GM04503 (cell line): ENCODE measurements at regions not wholly inside any gene's neighbourhood (a gene's known extent, or its start where the extent isn't known, plus 50 kb on each side); places are given as distances from the start of the nearest gene placed in this dataset.

Source experiments
- DNase-seq: peaks from one replicate; pipeline ENCODE4 v3.0.0-alpha.2; 2012; ENCODE audit warnings: low read depth

DNA sequence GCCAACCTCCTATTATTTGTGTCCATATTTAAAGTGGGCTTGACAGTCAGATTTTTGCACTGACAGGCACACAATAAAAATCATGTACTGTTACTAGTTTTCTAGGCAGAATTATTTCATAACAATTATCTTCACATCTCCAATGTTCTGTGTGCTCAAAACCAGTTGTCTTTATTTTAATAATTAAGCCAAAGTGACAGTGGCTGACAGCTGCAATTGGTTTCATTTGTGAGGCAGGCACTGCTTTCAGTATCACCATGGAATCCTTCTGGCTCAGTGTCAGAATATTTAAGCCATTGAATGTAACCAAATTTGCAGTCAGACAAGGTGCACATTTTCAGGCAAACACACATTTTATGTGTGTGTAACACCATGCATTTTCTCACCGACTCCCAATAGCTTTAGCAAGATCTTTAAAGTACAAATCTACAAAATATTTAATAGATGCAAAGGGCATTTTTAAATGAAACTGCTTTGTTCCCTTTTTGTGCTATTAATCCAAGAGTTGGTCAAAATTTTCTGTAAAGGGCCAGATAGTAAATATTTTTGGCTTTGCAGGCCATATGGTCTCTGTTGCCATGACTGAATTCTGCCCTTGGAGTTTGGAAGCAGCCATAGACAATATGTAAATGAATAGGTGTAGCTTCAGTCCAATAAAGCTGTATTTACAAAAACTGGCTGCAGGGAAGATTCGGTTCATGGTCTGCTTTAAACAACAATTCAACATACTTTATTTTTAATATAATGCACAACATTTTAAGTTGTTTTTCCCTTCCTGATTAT is 486.0 kb downstream of the KCNJ2 start:
- no peak for DNase-seq

DNA sequence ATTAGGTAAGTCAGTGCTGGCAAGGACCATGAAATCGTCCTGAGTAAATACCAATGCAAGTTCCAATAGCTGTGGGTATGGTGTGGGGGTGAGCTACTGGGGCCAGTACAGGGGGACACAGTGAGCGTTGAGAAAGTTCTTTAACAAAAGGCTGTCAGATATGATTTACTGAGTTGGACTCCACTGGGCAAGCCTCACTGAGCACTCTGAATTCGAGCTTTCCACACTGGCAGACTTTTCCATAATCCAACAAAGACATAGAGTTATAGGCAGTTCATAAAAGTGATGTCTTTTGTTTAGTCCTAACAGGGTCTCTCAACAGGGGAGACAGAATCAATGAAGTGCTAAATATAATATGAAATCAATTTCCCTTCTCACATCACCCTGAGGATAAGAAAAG is 489.0 kb downstream of the KCNJ2 start:
- no peak for DNase-seq

- no peak for DNase-seq
Observed at GRCh38 chr17:70658840-70659239, 489.5 kb downstream of the KCNJ2 start.

GRCh38 chr17:70661342-70662222 is 492.2 kb downstream of the KCNJ2 start:
- no peak for DNase-seq

GRCh38 chr17:70668276-70668937 is 499.1 kb downstream of the KCNJ2 start:
- no peak for DNase-seq

- no peak for DNase-seq
Observed at GRCh38 chr17:70668938-70669778, 499.8 kb downstream of the KCNJ2 start.

DNA sequence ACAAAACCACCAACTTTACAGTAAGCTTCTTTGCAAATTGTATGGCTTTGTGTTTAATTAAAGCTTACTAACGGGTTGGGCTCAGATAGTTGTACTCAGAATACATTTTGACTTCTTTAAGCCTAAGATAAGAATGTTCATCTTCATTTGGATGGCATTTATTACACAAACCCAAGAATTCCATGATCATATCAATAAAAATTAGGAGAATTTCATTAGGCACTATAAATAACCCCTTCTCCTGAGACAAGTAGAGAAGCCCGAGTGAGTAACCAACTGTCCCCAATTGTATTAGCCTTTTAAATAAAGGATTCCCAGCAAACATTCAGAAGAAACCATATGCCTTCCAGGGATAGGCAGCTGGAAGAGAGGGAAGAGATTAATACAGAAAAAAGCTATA is 504.7 kb downstream of the KCNJ2 start:
- no peak for DNase-seq

DNA sequence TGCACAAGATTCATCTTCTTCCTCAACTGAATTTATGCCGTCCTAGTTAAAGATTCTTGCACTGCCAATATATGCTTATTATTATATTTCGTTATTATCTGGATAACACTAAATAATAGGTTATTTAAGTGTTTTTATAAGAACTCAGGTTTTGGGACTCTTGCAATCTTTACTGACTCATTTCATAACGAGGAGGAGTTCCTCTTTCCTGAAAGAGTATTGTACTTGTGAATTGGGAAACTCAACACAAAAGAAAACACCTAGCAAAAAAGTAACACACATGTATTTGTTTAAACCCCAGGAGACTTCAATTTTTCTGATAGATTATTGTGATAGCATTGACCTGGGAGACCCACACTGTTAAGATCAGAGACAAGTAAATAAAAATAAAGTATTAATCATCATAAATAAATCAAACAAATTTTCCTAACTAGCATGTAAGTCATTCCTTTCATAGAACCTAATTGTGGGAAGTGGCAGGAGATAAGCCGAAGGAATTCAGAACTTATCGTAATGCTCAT is 505.8 kb downstream of the KCNJ2 start:
- DNase-seq = no peak

DNA sequence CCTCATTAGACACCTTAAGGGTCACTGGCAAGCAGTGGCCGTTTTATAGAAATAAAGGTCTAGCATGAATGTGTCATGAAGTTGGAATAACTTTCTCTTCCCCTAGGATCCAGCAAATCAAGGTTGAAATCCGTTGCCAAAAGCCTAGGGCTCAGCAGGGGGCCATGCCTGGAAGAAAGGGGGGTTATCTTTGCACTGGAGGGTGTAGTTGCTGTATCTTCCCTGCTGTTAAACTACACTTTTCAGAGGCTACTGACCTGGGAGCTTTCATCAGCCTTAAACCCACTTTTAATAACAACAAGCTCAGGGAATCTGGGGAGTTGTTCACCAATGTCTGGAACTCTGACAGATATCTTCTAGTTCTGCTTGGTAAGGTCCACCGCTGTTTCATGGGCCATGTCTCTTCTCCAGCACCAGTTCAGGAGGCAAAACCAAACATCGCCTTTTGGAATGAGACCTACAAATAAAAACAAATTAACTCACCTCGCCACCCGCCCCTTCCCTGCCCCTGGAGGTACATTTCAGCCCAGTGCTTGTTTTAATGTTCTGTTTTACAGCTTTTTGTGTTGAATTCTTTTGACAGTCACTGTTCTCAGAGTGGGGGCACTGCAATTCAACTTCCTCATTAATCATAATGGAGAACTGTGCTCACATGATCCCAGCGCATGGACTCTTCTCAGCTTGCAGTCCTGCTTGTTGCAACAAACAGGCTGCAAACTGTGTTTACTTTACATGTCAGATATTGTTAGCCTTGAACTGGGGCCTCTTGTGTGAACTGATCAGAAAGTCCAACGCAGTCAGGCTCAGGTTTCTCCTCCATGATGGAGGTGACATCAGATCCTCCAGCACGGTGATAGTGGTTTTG is 508.7 kb downstream of the KCNJ2 start:
- no peak for DNase-seq

- no peak for DNase-seq
Observed at GRCh38 chr17:70678889-70679288, 509.6 kb downstream of the KCNJ2 start.

DNA sequence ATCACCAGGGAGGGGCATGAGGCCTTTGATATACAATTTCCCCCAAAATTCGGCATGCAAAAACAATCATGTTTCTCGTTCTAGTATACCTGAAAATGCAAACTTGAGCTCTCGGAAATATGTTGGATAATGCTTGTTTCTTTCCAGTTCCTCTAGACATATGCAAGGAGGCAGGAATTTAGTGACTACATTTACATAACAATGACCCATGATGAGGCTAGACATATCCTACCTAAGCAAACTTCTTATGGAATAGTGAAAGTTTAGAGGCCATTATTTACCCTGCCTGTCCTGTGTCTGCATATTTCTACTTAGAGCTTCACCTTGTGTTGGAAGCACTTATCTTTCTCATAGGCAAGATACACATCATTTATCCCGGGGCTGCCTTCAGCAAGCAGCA is 514.6 kb downstream of the KCNJ2 start:
- DNase-seq = no peak

GRCh38 chr17:70687421-70687820 is 518.1 kb downstream of the KCNJ2 start:
- DNase-seq = no peak

DNA sequence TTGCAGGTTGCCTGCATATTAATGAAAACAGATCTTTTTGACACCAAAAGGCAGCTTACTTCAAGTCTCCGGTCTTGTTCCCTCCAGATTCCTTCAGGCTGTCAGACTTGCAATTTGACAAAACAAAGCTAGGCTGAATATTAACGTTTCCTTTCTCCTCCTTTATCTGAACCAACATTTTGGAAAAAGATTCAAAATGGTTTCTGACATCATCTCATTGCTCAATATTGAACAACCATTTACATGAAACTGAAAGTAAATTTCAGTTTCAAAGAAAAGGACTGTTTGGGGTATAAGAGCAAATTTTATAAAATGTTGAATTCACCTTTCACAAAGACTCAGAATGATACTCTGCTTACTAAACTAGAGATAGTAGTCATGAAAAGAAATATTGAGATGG is 521.8 kb downstream of the KCNJ2 start:
- DNase-seq = no peak

- no peak for DNase-seq
Observed at GRCh38 chr17:70699408-70699807, 530.1 kb downstream of the KCNJ2 start.

DNA sequence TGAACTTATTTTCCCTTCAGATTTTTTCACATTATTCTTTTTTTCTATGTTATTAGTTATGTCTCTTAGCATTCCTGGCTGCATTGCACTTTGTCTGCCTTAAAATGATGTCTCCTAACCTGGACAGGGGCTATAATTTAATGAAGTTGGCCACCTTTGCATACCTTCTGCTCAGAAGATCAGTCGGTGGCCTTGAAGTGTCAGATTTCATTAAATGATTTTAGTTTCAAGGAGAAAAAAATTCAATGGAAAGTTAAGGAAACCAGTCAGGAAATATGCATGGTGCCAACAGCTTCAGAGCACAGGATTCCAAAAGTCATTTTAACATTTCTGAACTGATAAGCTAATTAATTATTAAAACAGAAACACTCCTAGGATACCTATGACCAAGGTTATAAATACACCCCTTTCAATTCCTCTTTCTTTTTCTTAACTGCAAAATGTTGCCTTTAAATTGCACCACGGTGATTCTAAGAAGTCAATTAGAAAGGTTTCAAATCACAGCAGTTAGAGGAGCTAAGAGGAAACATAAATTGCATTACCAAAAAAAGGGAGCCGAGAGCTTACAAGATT is 533.4 kb downstream of the KCNJ2 start:
- DNase-seq = no peak

- DNase-seq = no peak
Observed at GRCh38 chr17:70709596-70709995, 540.3 kb downstream of the KCNJ2 start.

DNA sequence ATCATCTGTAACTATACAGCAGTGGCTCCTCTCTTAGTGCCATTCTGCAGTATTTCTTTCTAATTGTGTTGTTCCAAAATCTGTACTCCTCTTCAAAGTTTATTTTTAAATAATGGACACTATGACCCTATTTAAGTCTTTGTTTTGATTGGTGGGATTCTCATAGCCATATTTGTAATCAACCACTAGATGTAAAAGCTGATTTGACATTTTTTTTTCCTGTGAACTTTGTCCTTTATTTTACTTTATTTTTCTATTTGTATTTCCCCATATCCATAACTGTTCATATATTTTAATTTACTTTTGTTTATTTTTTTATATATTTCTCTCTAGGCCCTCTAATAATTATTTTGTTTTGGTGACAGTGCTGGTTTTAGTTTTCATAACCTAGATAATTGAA is 544.4 kb downstream of the KCNJ2 start:
- DNase-seq = no peak

DNA sequence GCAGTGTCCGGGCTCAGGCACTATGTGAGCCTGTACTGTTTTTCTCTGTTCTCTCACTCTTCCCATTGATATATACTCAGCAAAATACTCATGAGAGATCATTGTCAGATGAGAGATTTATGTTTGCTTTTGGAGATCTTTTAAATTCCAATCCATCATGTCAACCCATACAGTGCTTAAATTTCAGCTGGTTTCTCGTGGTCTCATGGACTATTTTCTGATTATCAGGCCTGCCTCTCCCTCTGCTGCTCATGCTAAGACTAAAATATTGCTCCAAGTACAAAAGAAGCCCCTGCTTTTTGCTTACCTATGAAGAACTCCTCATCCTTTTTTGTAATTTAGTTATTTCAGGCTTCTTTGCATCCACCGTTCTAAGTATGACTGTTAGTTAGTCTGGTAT is 547.2 kb downstream of the KCNJ2 start:
- no peak for DNase-seq

GRCh38 chr17:70717042-70717441 is 547.7 kb downstream of the KCNJ2 start:
- no peak for DNase-seq

GRCh38 chr17:70736375-70736957 is 567.1 kb downstream of the KCNJ2 start:
- DNase-seq = no peak
